GM23338 (cell line): ENCODE measurements at regions not wholly inside any gene's neighbourhood (a gene's known extent, or its start where the extent isn't known, plus 50 kb on each side); places are given as distances from the start of the nearest gene placed in this dataset.

ENCODE experiments used
- ATAC-seq: fragments of 200-7000 bp; cut with Tn5 transposase; 3 replicates; pipeline ENCODE4 v1.9.1; 2020
- DNase-seq: peaks from one replicate; pipeline ENCODE4 v3.0.0-alpha.2; 2015; ENCODE audit warnings: low spot score
- H2AFZ ChIP-seq: fragments of 200-600 bp; sonication (generic); 2 replicates; pipeline ENCODE4 v1.8.0; 2016; ENCODE audit warnings: antibody characterized with exemption, mild to moderate bottlenecking, moderate library complexity
- H3F3A ChIP-seq: fragments of 200-600 bp; sonication (generic); replicated peaks from 2 replicates; pipeline ENCODE4 v1.8.0; 2017; ENCODE audit warnings: antibody characterized with exemption, mixed run types, low read depth
- H3K27ac ChIP-seq: fragments of 200-600 bp; sonication (generic); 2 replicates; pipeline ENCODE4 v1.6.1; 2016; ENCODE audit warnings: low read depth
- H3K27me3 ChIP-seq: fragments of 200-600 bp; sonication (generic); 2 replicates; pipeline ENCODE4 v1.8.0; 2016; ENCODE audit warnings: mild to moderate bottlenecking, mixed run types, moderate library complexity; ENCODE audit not compliant: insufficient read depth
- H3K36me3 ChIP-seq: fragments of 200-600 bp; sonication (generic); 2 replicates; pipeline ENCODE4 v1.8.0; 2016; ENCODE audit warnings: mild to moderate bottlenecking; ENCODE audit not compliant: insufficient read depth
- H3K4me1 ChIP-seq: fragments of 200-600 bp; sonication (generic); 2 replicates; pipeline ENCODE4 v1.8.0; 2016; ENCODE audit warnings: mild to moderate bottlenecking, moderate library complexity; ENCODE audit not compliant: insufficient read depth
- H3K4me2 ChIP-seq: fragments of 200-600 bp; sonication (generic); 2 replicates; pipeline ENCODE4 v1.7.1; 2017; ENCODE audit warnings: mixed run types
- H3K4me3 ChIP-seq: fragments of 200-600 bp; sonication (generic); 2 replicates; pipeline ENCODE4 v1.6.1; 2016; ENCODE audit warnings: mixed run types
- H3K79me2 ChIP-seq: fragments of 200-600 bp; sonication (generic); replicated peaks from 2 replicates; pipeline ENCODE4 v1.8.0; 2017; ENCODE audit warnings: mild to moderate bottlenecking; ENCODE audit not compliant: insufficient read depth
- H3K9me2 ChIP-seq: fragments of 200-600 bp; sonication (generic); 2 replicates; pipeline ENCODE4 v1.8.0; 2017; ENCODE audit not compliant: insufficient read depth
- H4K20me1 ChIP-seq: fragments of 200-600 bp; sonication (generic); replicated peaks from 2 replicates; pipeline ENCODE4 v1.8.0; 2017; ENCODE audit warnings: mild to moderate bottlenecking; ENCODE audit not compliant: insufficient read depth
- H3K27ac Mint-ChIP-seq: 2 replicates; pipeline ENCODE4 v1.8.0; 2020; ENCODE audit warnings: inconsistent platforms, mild to moderate bottlenecking, moderate library complexity, mixed read lengths
- H3K27me3 Mint-ChIP-seq: 3 replicates; pipeline ENCODE4 v1.8.0; 2022; ENCODE audit warnings: low read depth, mild to moderate bottlenecking, moderate library complexity, mixed read lengths, inconsistent platforms; ENCODE audit not compliant: insufficient read depth, poor library complexity
- H3K36me3 Mint-ChIP-seq: 3 replicates; pipeline ENCODE4 v1.8.0; 2021; ENCODE audit warnings: low read depth, mild to moderate bottlenecking, inconsistent platforms, moderate library complexity, mixed read lengths
- H3K4me1 Mint-ChIP-seq: 3 replicates; pipeline ENCODE4 v1.8.0; 2020; ENCODE audit warnings: mild to moderate bottlenecking, inconsistent platforms, mixed read lengths
- H3K4me3 Mint-ChIP-seq: 3 replicates; pipeline ENCODE4 v1.8.0; 2021; ENCODE audit warnings: moderate library complexity, mild to moderate bottlenecking, inconsistent platforms, mixed read lengths
- H3K9me3 Mint-ChIP-seq: 3 replicates; pipeline ENCODE4 v1.8.0; 2020; ENCODE audit warnings: moderate library complexity, mild to moderate bottlenecking, inconsistent platforms, mixed read lengths
- CREB1 ChIP-seq: fragments of 250-450 bp; sonication (Bioruptor Pico); IDR thresholded peaks from 2 replicates; pipeline ENCODE4 v1.5.0; 2020; ENCODE audit warnings: low read depth, mild to moderate bottlenecking, moderate library complexity
- CTCF ChIP-seq, 2 experiments: fragments of 200-600 bp in 1 of 2; sonication (generic) in 1 of 2; conservative IDR thresholded peaks; 2 replicates each; pipeline versions ENCODE4 v1.5.1 to v1.6.1; 2016 to 2017; ENCODE audit warnings: antibody characterized with exemption in 2 of 2, low read depth in 2 of 2, mild to moderate bottlenecking in 2 of 2, moderate library complexity in 1 of 2
- EZH2 ChIP-seq: fragments of 200-600 bp; sonication (generic); IDR thresholded peaks from one replicate; pipeline ENCODE4 v1.8.0; 2017; ENCODE audit warnings: antibody characterized with exemption, mild to moderate bottlenecking, low read depth; ENCODE audit not compliant: unreplicated experiment
- EZH2phosphoT487 ChIP-seq: fragments of 200-600 bp; sonication (generic); IDR thresholded peaks from one replicate; pipeline ENCODE4 v1.8.1; 2018; ENCODE audit warnings: antibody characterized with exemption; ENCODE audit not compliant: unreplicated experiment
- JUNB ChIP-seq: IDR thresholded peaks from one replicate; pipeline ENCODE4 v1.6.1; 2016; ENCODE audit warnings: antibody characterized with exemption; ENCODE audit not compliant: unreplicated experiment
- NANOG ChIP-seq: IDR thresholded peaks from 2 replicates; pipeline ENCODE4 v1.6.1; 2016; ENCODE audit warnings: antibody characterized with exemption, borderline replicate concordance
- POLR2AphosphoS5 ChIP-seq: IDR thresholded peaks from 2 replicates; pipeline ENCODE4 v1.6.1; 2016; ENCODE audit warnings: antibody characterized with exemption, low read depth
- REST ChIP-seq: IDR thresholded peaks from one replicate; pipeline ENCODE4 v1.6.1; 2018; ENCODE audit warnings: antibody characterized with exemption; ENCODE audit not compliant: unreplicated experiment
- STAT1 ChIP-seq: IDR thresholded peaks from one replicate; pipeline ENCODE4 v1.6.1; 2016; ENCODE audit warnings: antibody characterized with exemption; ENCODE audit not compliant: unreplicated experiment
- ZNF114 ChIP-seq: fragments of 250-450 bp; sonication (Bioruptor Pico); IDR thresholded peaks from 2 replicates; pipeline ENCODE4 v1.5.0; 2020; ENCODE audit warnings: mild to moderate bottlenecking, moderate library complexity
- ZNF331 ChIP-seq: fragments of 250-450 bp; sonication (Bioruptor Pico); IDR thresholded peaks from 2 replicates; pipeline ENCODE4 v1.5.0; 2020; ENCODE audit warnings: low read depth, mild to moderate bottlenecking, moderate library complexity

DNA sequence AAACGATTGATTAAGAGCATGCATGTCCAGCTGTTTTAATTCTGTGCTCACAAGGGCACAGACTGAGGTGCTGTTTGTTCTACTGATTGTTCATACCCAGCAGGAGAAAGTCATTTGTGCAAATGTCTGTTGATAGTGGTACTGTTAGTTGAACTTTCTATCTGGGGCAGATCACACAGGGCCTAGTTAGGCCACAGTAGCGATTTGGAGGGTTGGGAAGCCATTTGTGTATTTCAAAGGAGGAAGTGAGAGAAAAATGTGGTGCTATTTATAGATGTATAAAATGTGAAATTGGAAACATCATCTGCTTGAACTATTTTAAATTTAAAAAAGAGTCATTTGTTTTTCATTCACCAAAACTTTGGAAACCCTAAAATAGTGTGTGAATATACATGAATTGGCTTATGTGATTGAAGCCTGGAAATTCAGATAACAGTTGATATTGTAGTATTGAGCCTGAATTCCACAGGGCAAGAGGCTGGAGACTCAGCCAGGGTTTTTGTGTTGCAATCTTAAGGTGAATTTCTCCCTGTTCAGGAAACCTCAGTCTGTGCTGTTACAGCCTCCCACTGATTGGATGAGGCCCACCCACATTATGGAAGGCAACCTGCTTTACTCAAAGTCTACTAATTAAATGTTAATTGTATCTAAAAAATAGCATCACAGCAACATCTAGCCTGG lies 162.0 kb upstream of the CDKN2B start:
- H3K27me3 Mint-ChIP-seq = no peaks in the 10 kb centered on the region
- H3K27ac Mint-ChIP-seq = no peak overlapping the region
- no peak overlapping the region for H2AFZ ChIP-seq

GRCh38 chr9:22171691-22172090 lies 162.6 kb upstream of the CDKN2B start:
- Histone ChIP-seq H3K9me2 (0 out of 2 replicates have a peak, but pooled peaks cover 3% of the 10 kb centered on the region), H3K4me2 (no peak overlapping the region), H2AFZ (no peak overlapping the region), H3K4me3 (no peak overlapping the region), H4K20me1 (no peaks in the 10 kb centered on the region), H3K36me3 (no peaks in the 10 kb centered on the region), H3K27ac (no peak overlapping the region), H3K79me2 (no peaks in the 10 kb centered on the region), H3K4me1 (no peaks in the 10 kb centered on the region), H3F3A (no peaks in the 10 kb centered on the region), H3K27me3 (no peaks in the 10 kb centered on the region)
- H3K36me3 Mint-ChIP-seq = no peaks in the 10 kb centered on the region
- ATAC-seq (no peak), DNase-seq (no peak)
- no peaks in the 10 kb centered on the region for H3K27me3 Mint-ChIP-seq
- H3K4me1 Mint-ChIP-seq = no peaks in the 10 kb centered on the region
- H3K4me3 Mint-ChIP-seq = no peak overlapping the region
- no peak overlapping the region for H3K27ac Mint-ChIP-seq
- H3K9me3 Mint-ChIP-seq = peaks cover 11% of the 10 kb centered on the region
- no peak for TF ChIP-seq CTCF (conservative IDR thresholded peaks at IDR 0.05; ENCODE audit: low read depth in 2 of 2)
- no peak for TF ChIP-seq POLR2AphosphoS5
- TF ChIP-seq EZH2phosphoT487 = no peak
- TF ChIP-seq CREB1 = no peak
- no peak for TF ChIP-seq ZNF331
- no peak for TF ChIP-seq STAT1
- TF ChIP-seq JUNB = no peak
- TF ChIP-seq ZNF114 (CRISPR knock-in tag) = no peak
- TF ChIP-seq EZH2 = no peak
- no peak for TF ChIP-seq REST
- TF ChIP-seq NANOG = no peak

More for the DNA sequence above, 162.0 kb upstream of the CDKN2B start:
- H3K4me3 ChIP-seq = no peak overlapping the region
- H3K4me1 Mint-ChIP-seq = no peaks in the 10 kb centered on the region
- no peaks in the 10 kb centered on the region for H3K4me1 ChIP-seq
- H4K20me1 ChIP-seq = no peaks in the 10 kb centered on the region
- 0 out of 2 replicates have a peak, but pooled peaks cover 2% of the 10 kb centered on the region for H3K9me2 ChIP-seq
- DNase-seq = no peak
- no peak overlapping the region for H3K4me2 ChIP-seq
- ATAC-seq = no peak
- H3K27me3 ChIP-seq = no peaks in the 10 kb centered on the region
- no peaks in the 10 kb centered on the region for H3K36me3 ChIP-seq
- no peaks in the 10 kb centered on the region for H3K79me2 ChIP-seq
- H3K9me3 Mint-ChIP-seq = peaks cover 5% of the 10 kb centered on the region; the same call in 2 of the 3 replicates
- H3K4me3 Mint-ChIP-seq = no peak overlapping the region
- no peaks in the 10 kb centered on the region for H3F3A ChIP-seq
- TF ChIP-seq POLR2AphosphoS5 (no peak), ZNF331 (no peak), JUNB (no peak), EZH2phosphoT487 (no peak)
- no peak overlapping the region for H3K27ac ChIP-seq
- no peaks in the 10 kb centered on the region for H3K36me3 Mint-ChIP-seq
